ENCODE measurements at regions not wholly inside any gene's neighbourhood (a gene's known extent, or its start where the extent isn't known, plus 50 kb on each side); places are given as distances from the start of the nearest gene placed in this dataset.

DNA sequence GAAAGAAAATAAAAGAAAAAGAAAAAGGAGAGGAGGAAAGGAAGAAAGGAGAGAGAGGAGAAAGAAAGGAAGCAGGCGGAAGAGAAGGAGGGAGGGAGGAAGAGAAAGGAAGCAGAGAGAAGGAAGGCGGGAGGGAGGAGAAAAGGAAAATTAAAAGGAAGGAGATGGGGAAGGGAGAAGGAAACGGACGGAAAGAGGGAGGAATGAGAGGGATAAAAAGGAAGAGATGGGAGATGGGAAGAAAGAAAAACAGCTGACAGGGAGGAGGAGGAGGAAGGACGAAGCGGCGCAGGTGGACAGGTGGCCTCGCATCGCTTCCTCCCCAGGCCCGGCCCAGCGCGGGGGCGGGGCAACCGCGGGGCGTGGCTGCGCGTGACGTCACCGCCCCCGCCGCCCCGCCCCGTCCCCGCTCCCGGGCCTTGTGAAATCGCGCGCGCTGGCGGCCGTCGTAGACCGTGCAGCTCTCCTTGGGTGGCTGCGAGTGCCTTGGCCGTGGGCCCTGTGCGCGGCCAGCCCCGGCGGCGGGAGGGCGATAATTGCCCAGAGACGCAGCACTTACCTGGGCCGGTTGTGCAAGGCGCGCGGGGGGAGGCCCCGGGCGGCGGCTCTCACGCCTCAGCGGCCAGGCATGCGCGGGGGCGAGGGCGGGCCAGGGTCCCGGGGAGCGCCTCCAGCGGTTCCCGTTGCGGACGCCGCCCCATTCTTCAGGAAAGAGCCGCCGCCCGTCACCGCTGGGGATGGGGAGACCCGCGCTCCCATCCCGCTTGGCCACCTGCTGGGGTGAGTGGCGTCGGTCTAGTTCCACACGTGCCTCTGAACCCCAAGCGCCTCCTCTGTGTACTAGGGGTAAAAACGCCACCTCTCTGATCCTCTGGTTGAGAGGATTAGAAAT is 49.6 kb upstream of the FOXE1 start (continued):
- TF ChIP-seq HLTF (IDR thresholded peaks at IDR 0.05) (peak; percentile 86; the same call in 1 of the 2 replicates), FOS (IDR thresholded peaks at IDR 0.05; ENCODE audit: extremely low read depth, insufficient read length) (no peak), ZNF583 (CRISPR knock-in tag; IDR thresholded peaks at IDR 0.05) (no peak), ARID2 (IDR thresholded peaks at IDR 0.05) (0 out of 2 replicates have a peak, but pooled peaks have one; percentile 47), CC2D1A (IDR thresholded peaks at IDR 0.05) (peak; percentile 71), CREB1 (IDR thresholded peaks at IDR 0.05) (peak; percentile 79), CREB1 (CRISPR knock-in tag; IDR thresholded peaks at IDR 0.05) (peak; percentile 85), HIVEP1 (CRISPR knock-in tag; IDR thresholded peaks at IDR 0.05) (no peak), ZNF212 (CRISPR knock-in tag; IDR thresholded peaks at IDR 0.05) (no peak), CXXC5 (CRISPR knock-in tag; IDR thresholded peaks at IDR 0.05) (peak; percentile 75; the same call in 1 of the 2 replicates), OTX1 (CRISPR knock-in tag; IDR thresholded peaks at IDR 0.05) (peak; percentile 91), NCOA1 (IDR thresholded peaks at IDR 0.05; ENCODE audit: low read depth) (0 out of 2 replicates have a peak, but pooled peaks have one; percentile 30), ZKSCAN1 (IDR thresholded peaks at IDR 0.05; ENCODE audit: low read depth, low read length) (no peak), ZNF347 (CRISPR knock-in tag; IDR thresholded peaks at IDR 0.05; ENCODE audit: low read depth) (no peak), ZNF217 (CRISPR knock-in tag; IDR thresholded peaks at IDR 0.05) (no peak), ZNF12 (CRISPR knock-in tag; IDR thresholded peaks at IDR 0.05) (no peak), NR2C2 (CRISPR knock-in tag; IDR thresholded peaks at IDR 0.05) (no peak), NR2C2 (tag; IDR thresholded peaks at IDR 0.05) (no peak), WHSC1 (IDR thresholded peaks at IDR 0.05; ENCODE audit: low read length) (no peak)
- TF ChIP-seq, protein P1, sequence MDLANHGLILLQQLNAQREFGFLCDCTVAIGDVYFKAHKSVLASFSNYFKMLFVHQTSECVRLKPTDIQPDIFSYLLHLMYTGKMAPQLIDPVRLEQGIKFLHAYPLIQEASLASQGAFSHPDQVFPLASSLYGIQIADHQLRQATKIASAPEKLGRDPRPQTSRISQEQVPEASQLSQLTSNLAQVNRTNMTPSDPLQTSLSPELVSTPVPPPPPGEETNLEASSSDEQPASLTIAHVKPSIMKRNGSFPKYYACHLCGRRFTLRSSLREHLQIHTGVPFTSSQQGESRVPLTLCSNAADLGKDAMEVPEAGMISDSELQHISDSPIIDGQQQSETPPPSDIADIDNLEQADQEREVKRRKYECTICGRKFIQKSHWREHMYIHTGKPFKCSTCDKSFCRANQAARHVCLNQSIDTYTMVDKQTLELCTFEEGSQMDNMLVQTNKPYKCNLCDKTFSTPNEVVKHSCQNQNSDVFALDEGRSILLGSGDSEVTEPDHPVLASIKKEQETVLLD (IDR thresholded peaks at IDR 0.05) = peak; percentile 61
- TF ChIP-seq, protein P2, sequence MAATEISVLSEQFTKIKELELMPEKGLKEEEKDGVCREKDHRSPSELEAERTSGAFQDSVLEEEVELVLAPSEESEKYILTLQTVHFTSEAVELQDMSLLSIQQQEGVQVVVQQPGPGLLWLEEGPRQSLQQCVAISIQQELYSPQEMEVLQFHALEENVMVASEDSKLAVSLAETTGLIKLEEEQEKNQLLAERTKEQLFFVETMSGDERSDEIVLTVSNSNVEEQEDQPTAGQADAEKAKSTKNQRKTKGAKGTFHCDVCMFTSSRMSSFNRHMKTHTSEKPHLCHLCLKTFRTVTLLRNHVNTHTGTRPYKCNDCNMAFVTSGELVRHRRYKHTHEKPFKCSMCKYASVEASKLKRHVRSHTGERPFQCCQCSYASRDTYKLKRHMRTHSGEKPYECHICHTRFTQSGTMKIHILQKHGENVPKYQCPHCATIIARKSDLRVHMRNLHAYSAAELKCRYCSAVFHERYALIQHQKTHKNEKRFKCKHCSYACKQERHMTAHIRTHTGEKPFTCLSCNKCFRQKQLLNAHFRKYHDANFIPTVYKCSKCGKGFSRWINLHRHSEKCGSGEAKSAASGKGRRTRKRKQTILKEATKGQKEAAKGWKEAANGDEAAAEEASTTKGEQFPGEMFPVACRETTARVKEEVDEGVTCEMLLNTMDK (IDR thresholded peaks at IDR 0.05; ENCODE audit: borderline replicate concordance, insufficient read depth, low read depth, low read length, poor library complexity, severe bottlenecking) = no peak
- TF ChIP-seq, protein P3, sequence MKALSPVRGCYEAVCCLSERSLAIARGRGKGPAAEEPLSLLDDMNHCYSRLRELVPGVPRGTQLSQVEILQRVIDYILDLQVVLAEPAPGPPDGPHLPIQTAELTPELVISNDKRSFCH (CRISPR knock-in tag; IDR thresholded peaks at IDR 0.05) = no peak
- TF ChIP-seq, protein P3 (tag; IDR thresholded peaks at IDR 0.05) = no peak
- TF ChIP-seq, protein P4, sequence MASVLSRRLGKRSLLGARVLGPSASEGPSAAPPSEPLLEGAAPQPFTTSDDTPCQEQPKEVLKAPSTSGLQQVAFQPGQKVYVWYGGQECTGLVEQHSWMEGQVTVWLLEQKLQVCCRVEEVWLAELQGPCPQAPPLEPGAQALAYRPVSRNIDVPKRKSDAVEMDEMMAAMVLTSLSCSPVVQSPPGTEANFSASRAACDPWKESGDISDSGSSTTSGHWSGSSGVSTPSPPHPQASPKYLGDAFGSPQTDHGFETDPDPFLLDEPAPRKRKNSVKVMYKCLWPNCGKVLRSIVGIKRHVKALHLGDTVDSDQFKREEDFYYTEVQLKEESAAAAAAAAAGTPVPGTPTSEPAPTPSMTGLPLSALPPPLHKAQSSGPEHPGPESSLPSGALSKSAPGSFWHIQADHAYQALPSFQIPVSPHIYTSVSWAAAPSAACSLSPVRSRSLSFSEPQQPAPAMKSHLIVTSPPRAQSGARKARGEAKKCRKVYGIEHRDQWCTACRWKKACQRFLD (CRISPR knock-in tag; IDR thresholded peaks at IDR 0.05) = no peak
